ENCODE measurements at regions not wholly inside any gene's neighbourhood (a gene's known extent, or its start where the extent isn't known, plus 50 kb on each side); places are given as distances from the start of the nearest gene placed in this dataset.

DNA sequence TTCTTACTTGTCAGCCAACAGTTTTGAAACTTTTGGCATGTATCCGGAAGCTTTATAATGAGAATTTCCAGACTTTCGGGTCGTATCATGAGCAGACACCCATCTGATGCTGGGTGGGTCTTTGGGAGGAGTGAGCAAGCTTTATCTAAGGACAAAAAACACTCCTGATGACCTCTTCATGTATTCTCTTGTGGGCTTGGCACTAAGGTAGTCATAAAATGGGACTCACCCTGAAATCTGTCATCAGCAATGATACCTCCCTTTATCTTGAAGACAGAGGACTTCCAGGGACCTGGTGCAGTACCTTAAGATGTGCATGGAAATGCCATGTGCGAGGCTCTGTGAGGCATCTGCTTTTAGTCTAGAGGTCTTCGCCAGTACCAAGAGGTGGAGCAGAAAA lies 346.3 kb upstream of the PPARGC1A start:
- TF ChIP-seq, protein P1, sequence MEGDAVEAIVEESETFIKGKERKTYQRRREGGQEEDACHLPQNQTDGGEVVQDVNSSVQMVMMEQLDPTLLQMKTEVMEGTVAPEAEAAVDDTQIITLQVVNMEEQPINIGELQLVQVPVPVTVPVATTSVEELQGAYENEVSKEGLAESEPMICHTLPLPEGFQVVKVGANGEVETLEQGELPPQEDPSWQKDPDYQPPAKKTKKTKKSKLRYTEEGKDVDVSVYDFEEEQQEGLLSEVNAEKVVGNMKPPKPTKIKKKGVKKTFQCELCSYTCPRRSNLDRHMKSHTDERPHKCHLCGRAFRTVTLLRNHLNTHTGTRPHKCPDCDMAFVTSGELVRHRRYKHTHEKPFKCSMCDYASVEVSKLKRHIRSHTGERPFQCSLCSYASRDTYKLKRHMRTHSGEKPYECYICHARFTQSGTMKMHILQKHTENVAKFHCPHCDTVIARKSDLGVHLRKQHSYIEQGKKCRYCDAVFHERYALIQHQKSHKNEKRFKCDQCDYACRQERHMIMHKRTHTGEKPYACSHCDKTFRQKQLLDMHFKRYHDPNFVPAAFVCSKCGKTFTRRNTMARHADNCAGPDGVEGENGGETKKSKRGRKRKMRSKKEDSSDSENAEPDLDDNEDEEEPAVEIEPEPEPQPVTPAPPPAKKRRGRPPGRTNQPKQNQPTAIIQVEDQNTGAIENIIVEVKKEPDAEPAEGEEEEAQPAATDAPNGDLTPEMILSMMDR (IDR thresholded peaks at IDR 0.05; ENCODE audit: insufficient read depth, low read length, poor library complexity, severe bottlenecking), result no peak
- TF ChIP-seq EZH2phosphoT487 (conservative IDR thresholded peaks at IDR 0.05; ENCODE audit: low read length), result no peak

All from SU-DHL-6 (cell line).